DOHH2 (cell line): ENCODE measurements at regions not wholly inside any gene's neighbourhood (a gene's known extent, or its start where the extent isn't known, plus 50 kb on each side); places are given as distances from the start of the nearest gene placed in this dataset.

ENCODE experiments used
- EZH2phosphoT487 ChIP-seq: fragments of 200-600 bp; sonication (generic); IDR thresholded peaks from 2 replicates; pipeline ENCODE4 v1.6.1; 2017; ENCODE audit warnings: borderline replicate concordance, mild to moderate bottlenecking, antibody characterized with exemption, low read length, moderate library complexity, mixed read lengths
- TF ChIP-seq, protein P1 (sequence below): fragments of 200-600 bp; sonication (generic); IDR thresholded peaks from one replicate; pipeline ENCODE4 v1.5.1; 2014; ENCODE audit warnings: antibody characterized with exemption, mild to moderate bottlenecking, low read depth, low read length; ENCODE audit not compliant: poor library complexity, severe bottlenecking

DNA sequence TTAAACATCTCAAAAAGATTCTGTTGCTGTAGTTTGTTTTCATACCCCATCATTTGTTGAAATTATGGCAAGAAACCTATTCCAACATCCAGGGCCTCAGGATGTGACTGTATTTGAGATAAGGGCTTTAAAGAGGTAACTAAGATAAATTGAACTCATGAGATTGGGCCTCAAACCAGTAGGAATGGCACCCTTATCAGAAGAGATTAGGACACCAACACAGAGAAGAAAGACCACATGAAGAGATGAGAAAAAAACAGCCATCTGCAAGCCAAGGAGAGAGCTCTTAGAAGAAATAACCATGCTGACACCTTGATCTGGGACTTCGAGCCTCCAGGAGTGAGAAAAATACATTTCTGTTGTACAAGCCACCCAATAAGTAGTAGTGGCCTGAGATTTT is 157.7 kb downstream of the CGGBP1 start:
- TF ChIP-seq, protein P1, sequence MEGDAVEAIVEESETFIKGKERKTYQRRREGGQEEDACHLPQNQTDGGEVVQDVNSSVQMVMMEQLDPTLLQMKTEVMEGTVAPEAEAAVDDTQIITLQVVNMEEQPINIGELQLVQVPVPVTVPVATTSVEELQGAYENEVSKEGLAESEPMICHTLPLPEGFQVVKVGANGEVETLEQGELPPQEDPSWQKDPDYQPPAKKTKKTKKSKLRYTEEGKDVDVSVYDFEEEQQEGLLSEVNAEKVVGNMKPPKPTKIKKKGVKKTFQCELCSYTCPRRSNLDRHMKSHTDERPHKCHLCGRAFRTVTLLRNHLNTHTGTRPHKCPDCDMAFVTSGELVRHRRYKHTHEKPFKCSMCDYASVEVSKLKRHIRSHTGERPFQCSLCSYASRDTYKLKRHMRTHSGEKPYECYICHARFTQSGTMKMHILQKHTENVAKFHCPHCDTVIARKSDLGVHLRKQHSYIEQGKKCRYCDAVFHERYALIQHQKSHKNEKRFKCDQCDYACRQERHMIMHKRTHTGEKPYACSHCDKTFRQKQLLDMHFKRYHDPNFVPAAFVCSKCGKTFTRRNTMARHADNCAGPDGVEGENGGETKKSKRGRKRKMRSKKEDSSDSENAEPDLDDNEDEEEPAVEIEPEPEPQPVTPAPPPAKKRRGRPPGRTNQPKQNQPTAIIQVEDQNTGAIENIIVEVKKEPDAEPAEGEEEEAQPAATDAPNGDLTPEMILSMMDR, result no peak
- TF ChIP-seq EZH2phosphoT487, result no peak
